IMR-90 (cell line): ENCODE measurements at regions not wholly inside any gene's neighbourhood (a gene's known extent, or its start where the extent isn't known, plus 50 kb on each side); places are given as distances from the start of the nearest gene placed in this dataset.

ENCODE experiments used
- ATAC-seq: fragments of 200-7000 bp; cut with Tn5 transposase; 2 replicates; pipeline ENCODE4 v1.9.1; 2020; ENCODE audit warnings: low read depth, mild to moderate bottlenecking, moderate library complexity
- BruUV-seq: library from RNA; stranded (reverse); fragments of 400-500 nt; replicated peaks from 2 replicates; lab custom pipeline; 2021; lab: Mats Ljungman, UMichigan
- CTCF ChIA-PET: fragments of 300-600 bp; formaldehyde crosslinking; extraction: SDS; loops from one replicate; lab custom pipeline; 2021; ENCODE audit warnings: antibody characterized with exemption; lab: Yijun Ruan, JAX
- POLR2A ChIA-PET: fragments of 300-600 bp; sonication (Branson Sonifier 250); formaldehyde crosslinking; loops from one replicate; lab custom pipeline; 2022; ENCODE audit warnings: antibody characterized with exemption; ENCODE audit not compliant: unreplicated experiment; lab: Charles Lee
- DNase-seq: peaks from one replicate; pipeline ENCODE4 v3.0.0; 2013
- H2AFZ ChIP-seq: replicated peaks from 2 replicates; pipeline ENCODE3; 2013; ENCODE audit warnings: low read length, mild to moderate bottlenecking; ENCODE audit not compliant: poor library complexity
- H2AK5ac ChIP-seq: 2 replicates; pipeline ENCODE4 v1.6.1; 2013; ENCODE audit warnings: low read depth, low read length, inconsistent platforms
- H2AK9ac ChIP-seq: replicated peaks from 2 replicates; pipeline ENCODE3; 2013; ENCODE audit warnings: mild to moderate bottlenecking, low read depth, low read length, moderate library complexity; ENCODE audit not compliant: poor library complexity
- H2BK120ac ChIP-seq: 2 replicates; pipeline ENCODE4 v1.6.1; 2013; ENCODE audit warnings: low read depth, low read length, inconsistent platforms
- H2BK15ac ChIP-seq: 3 replicates; pipeline ENCODE4 v1.6.1; 2013; ENCODE audit warnings: low read depth, low read length, inconsistent platforms
- H2BK20ac ChIP-seq: 2 replicates; pipeline ENCODE4 v1.6.1; 2013; ENCODE audit warnings: low read depth, mild to moderate bottlenecking, inconsistent platforms, low read length, moderate library complexity
- H2BK5ac ChIP-seq: 2 replicates; pipeline ENCODE4 v1.6.1; 2013; ENCODE audit warnings: mild to moderate bottlenecking, low read depth, low read length, inconsistent platforms; ENCODE audit not compliant: poor library complexity, severe bottlenecking
- H3K14ac ChIP-seq: replicated peaks from 2 replicates; pipeline ENCODE4 v1.6.1; 2013; ENCODE audit warnings: low read depth, low read length, inconsistent platforms
- H3K18ac ChIP-seq: 2 replicates; pipeline ENCODE4 v1.6.1; 2013; ENCODE audit warnings: low read depth, low read length, control low read depth
- H3K23ac ChIP-seq: 2 replicates; pipeline ENCODE4 v1.6.1; 2013; ENCODE audit warnings: low read depth, low read length, inconsistent platforms
- H3K27ac ChIP-seq: 2 replicates; pipeline ENCODE4 v1.5.1; 2013; ENCODE audit warnings: mild to moderate bottlenecking, control low read depth, low read length; ENCODE audit not compliant: insufficient read depth
- H3K27me3 ChIP-seq: 2 replicates; pipeline ENCODE4 v1.6.1; 2013; ENCODE audit warnings: low read length; ENCODE audit not compliant: control insufficient read depth, insufficient read depth
- H3K36me3 ChIP-seq: 2 replicates; pipeline ENCODE4 v1.6.1; 2013; ENCODE audit warnings: low read length, mixed read lengths; ENCODE audit not compliant: control insufficient read depth, insufficient read depth
- H3K4ac ChIP-seq: 2 replicates; pipeline ENCODE4 v1.6.1; 2013; ENCODE audit warnings: low read depth, low read length, inconsistent platforms
- H3K4me1 ChIP-seq: 2 replicates; pipeline ENCODE4 v1.6.1; 2013; ENCODE audit warnings: low read length, mixed read lengths; ENCODE audit not compliant: control insufficient read depth, insufficient read depth
- H3K4me2 ChIP-seq: 2 replicates; pipeline ENCODE4 v1.6.1; 2013; ENCODE audit warnings: low read depth, mild to moderate bottlenecking, control low read depth, low read length, moderate library complexity
- H3K4me3 ChIP-seq: 2 replicates; pipeline ENCODE4 v1.5.1; 2013; ENCODE audit warnings: low read depth, mild to moderate bottlenecking, control low read depth, low read length, moderate library complexity; ENCODE audit not compliant: insufficient read depth
- H3K56ac ChIP-seq: 2 replicates; pipeline ENCODE4 v1.6.1; 2013; ENCODE audit warnings: low read length, inconsistent platforms; ENCODE audit not compliant: insufficient read depth; ENCODE audit errors: extremely low read depth
- H3K79me1 ChIP-seq, 2 experiments: 2 replicates each; pipeline ENCODE4 v1.6.1; 2013; ENCODE audit warnings: low read length in 2 of 2, inconsistent platforms in 1 of 2, low read depth in 1 of 2
- H3K9ac ChIP-seq: 2 replicates; pipeline ENCODE4 v1.6.1; 2013; ENCODE audit warnings: low read depth, low read length, control low read depth
- H3K9me1 ChIP-seq: 2 replicates; pipeline ENCODE4 v1.6.1; 2013; ENCODE audit warnings: low read length, inconsistent platforms; ENCODE audit not compliant: insufficient read depth
- H3K9me3 ChIP-seq: 2 replicates; pipeline ENCODE4 v1.6.1; 2013; ENCODE audit warnings: low read length; ENCODE audit not compliant: control insufficient read depth, insufficient read depth
- H4K20me1 ChIP-seq: 2 replicates; pipeline ENCODE4 v1.6.1; 2013; ENCODE audit warnings: low read length, inconsistent platforms; ENCODE audit not compliant: insufficient read depth
- H4K5ac ChIP-seq: 2 replicates; pipeline ENCODE4 v1.6.1; 2013; ENCODE audit warnings: mild to moderate bottlenecking, low read depth, low read length, control low read depth
- H4K8ac ChIP-seq, 2 experiments: 2 replicates each; pipeline ENCODE4 v1.6.1; 2013; ENCODE audit warnings: low read depth in 2 of 2, low read length in 2 of 2, control low read depth in 1 of 2, inconsistent platforms in 1 of 2
- H4K91ac ChIP-seq: 2 replicates; pipeline ENCODE4 v1.6.1; 2013; ENCODE audit warnings: low read depth, low read length, inconsistent platforms; ENCODE audit not compliant: insufficient read depth
- CEBPB ChIP-seq: IDR thresholded peaks from 2 replicates; pipeline ENCODE4 v1.6.1; 2012; ENCODE audit warnings: low read depth, low read length, improper control_type of control experiment
- CHD1 ChIP-seq: IDR thresholded peaks from 2 replicates; pipeline ENCODE4 v1.6.1; 2012; ENCODE audit warnings: low read depth, low read length, improper control_type of control experiment
- ELK1 ChIP-seq: fragments of 150-350 bp; IDR thresholded peaks from 2 replicates; pipeline ENCODE4 v1.6.1; 2016; ENCODE audit warnings: low read depth, mild to moderate bottlenecking, low read length, moderate library complexity, borderline replicate concordance
- NFE2L2 ChIP-seq: fragments of 150-350 bp; IDR thresholded peaks from 2 replicates; pipeline ENCODE4 v1.6.1; 2016; ENCODE audit warnings: low read depth, mild to moderate bottlenecking, low read length
- RAD21 ChIP-seq: IDR thresholded peaks from 2 replicates; pipeline ENCODE4 v1.6.1; 2012; ENCODE audit warnings: low read length, improper control_type of control experiment
- RCOR1 ChIP-seq: IDR thresholded peaks from 2 replicates; pipeline ENCODE4 v1.6.1; 2012; ENCODE audit warnings: mild to moderate bottlenecking, low read length, improper control_type of control experiment; ENCODE audit not compliant: insufficient replicate concordance
- SMC3 ChIP-seq: fragments of 150-350 bp; IDR thresholded peaks from 2 replicates; pipeline ENCODE4 v1.6.1; 2016; ENCODE audit warnings: low read depth, mild to moderate bottlenecking, antibody characterized with exemption, low read length, moderate library complexity
- WGBS, 2 experiments: methylation state at CpG; one replicate each; pipeline versions ENCODE4 v1.1.5 to v1.1.7; 2013; ENCODE audit warnings: missing lambda C conversion rate in 2 of 2; ENCODE audit not compliant: insufficient read length in 1 of 2; ENCODE audit errors: extremely low coverage in 2 of 2; 5-methylcytosine and 5-hydroxymethylcytosine counted together
- dilution Hi-C: fragments of 300-500 bp; cut with HindIII; formaldehyde crosslinking; loops from one replicate; pipeline ENCODE4 v1.14.3; 2018; ENCODE audit warnings: low sequenced_read_pairs; ENCODE audit not compliant: unreplicated experiment
- in situ Hi-C: fragments of 300-500 bp; cut with MboI; formaldehyde crosslinking; loops from 3 replicates; pipeline ENCODE4 v1.14.3; 2019; ENCODE audit warnings: low sequenced_read_pairs, inconsistent platforms, mixed read lengths
- intact Hi-C: fragments of 100-400 bp; cut with micrococcal nuclease; formaldehyde crosslinking; loops from 2 replicates; pipeline ENCODE4 v1.10.0; 2022

- no peak overlapping the region for H2AFZ ChIP-seq
- no TSS peak for BruUV-seq
- no peak overlapping the region for H4K5ac ChIP-seq
- H3K9me3 ChIP-seq: peaks cover 8% of the 10 kb centered on the region
- in situ Hi-C loops: no loop called here
- no peak overlapping the region for H4K91ac ChIP-seq
- intact Hi-C loops: no loop called here
- no peak overlapping the region for H2BK20ac ChIP-seq
- no peaks in the 10 kb centered on the region for H3K9me1 ChIP-seq
- H2BK120ac ChIP-seq: no peak overlapping the region
- no peaks in the 10 kb centered on the region for H4K20me1 ChIP-seq
- no CpG with 5 or more reads among the region's 1 CpG for WGBS, 2 experiments
- TF ChIP-seq ELK1 (no peak), CEBPB (no peak), NFE2L2 (no peak), RCOR1 (no peak), RAD21 (no peak), SMC3 (no peak), CHD1 (no peak)
- no peak overlapping the region for H3K4ac ChIP-seq
- no peak overlapping the region for H2BK15ac ChIP-seq
- no peak overlapping the region for H2AK5ac ChIP-seq
- no peak for DNase-seq
- H2AK9ac ChIP-seq: no peak overlapping the region
- no peak overlapping the region for H3K9ac ChIP-seq
- no peaks in the 10 kb centered on the region for H3K36me3 ChIP-seq
- H3K14ac ChIP-seq: no peak overlapping the region
- H3K18ac ChIP-seq: no peak overlapping the region
- H3K4me3 ChIP-seq: no peak overlapping the region
- H3K4me1 ChIP-seq: no peaks in the 10 kb centered on the region
- H3K4me2 ChIP-seq: no peak overlapping the region
- no peak for ATAC-seq
- no peak overlapping the region for H3K23ac ChIP-seq
- no peak overlapping the region for H3K27ac ChIP-seq
- no peaks in the 10 kb centered on the region for H3K27me3 ChIP-seq
- ChIA-PET CTCF (no interaction called here), POLR2A (no interaction called here)
- no peak overlapping the region for H2BK5ac ChIP-seq
- H4K8ac ChIP-seq: no peak overlapping the region
- no peaks in the 10 kb centered on the region for H3K79me1 ChIP-seq
- dilution Hi-C loops: no loop called here
- H3K56ac ChIP-seq: no peak overlapping the region
These were observed 1700.5 kb upstream of the TMEFF2 start for GRCh38 chr2:193895226-193895625.
